ENCODE measurements at regions not wholly inside any gene's neighbourhood (a gene's known extent, or its start where the extent isn't known, plus 50 kb on each side); places are given as distances from the start of the nearest gene placed in this dataset.

- ATAC-seq (ENCODE audit: low read depth) = no peak
- DNase-seq = no peak
- H3K9me3 Mint-ChIP-seq = no peaks in the 10 kb centered on the region
- H3K4me3 Mint-ChIP-seq = no peak overlapping the region
- ChIA-PET CTCF (no interaction called here), POLR2A (no interaction called here)
- no peaks in the 10 kb centered on the region for H3K4me1 Mint-ChIP-seq
- no peak for TF ChIP-seq CTCF (IDR thresholded peaks at IDR 0.05)
- H3K27me3 Mint-ChIP-seq = no peaks in the 10 kb centered on the region
- H3K27ac Mint-ChIP-seq = no peak overlapping the region
- intact Hi-C loops (cut with micrococcal nuclease) = no loop called here
- H3K36me3 Mint-ChIP-seq (ENCODE audit: low read depth) = no peaks in the 10 kb centered on the region
Observed at GRCh38 chr2:3972377-3972776, 269.0 kb downstream of the DCDC2C start.

- intact Hi-C loops (cut with micrococcal nuclease) = no loop called here
- ChIA-PET POLR2A (no interaction called here), CTCF (interaction anchor here (1.3 kb wide), 1 partner anchor 16 kb away, joined by 3 read pairs; no protein-coding TSS in a partner anchor)
- H3K36me3 Mint-ChIP-seq (ENCODE audit: low read depth) = no peaks in the 10 kb centered on the region
- peaks cover 3% of the 10 kb centered on the region for H3K9me3 Mint-ChIP-seq
- H3K27ac Mint-ChIP-seq = no peak overlapping the region
- no peak overlapping the region for H3K4me3 Mint-ChIP-seq
- no peaks in the 10 kb centered on the region for H3K4me1 Mint-ChIP-seq
- TF ChIP-seq CTCF (IDR thresholded peaks at IDR 0.05) = no peak
- H3K27me3 Mint-ChIP-seq = no peaks in the 10 kb centered on the region
- ATAC-seq (ENCODE audit: low read depth) (no peak), DNase-seq (no peak)
Observed at GRCh38 chr2:3974765-3975164, 271.4 kb downstream of the DCDC2C start.

GRCh38 chr2:3981446-3981987, 278.1 kb downstream of the DCDC2C start:
- CTCF ChIA-PET = no interaction called here
- H3K4me3 Mint-ChIP-seq = no peak overlapping the region
- no peaks in the 10 kb centered on the region for H3K4me1 Mint-ChIP-seq
- no peaks in the 10 kb centered on the region for H3K36me3 Mint-ChIP-seq (ENCODE audit: low read depth)
- no peaks in the 10 kb centered on the region for H3K27me3 Mint-ChIP-seq
- intact Hi-C loops (cut with micrococcal nuclease) = no loop called here
- POLR2A ChIA-PET = no interaction called here
- no peak overlapping the region for H3K27ac Mint-ChIP-seq
- DNase-seq (no peak), ATAC-seq (ENCODE audit: low read depth) (no peak)
- H3K9me3 Mint-ChIP-seq = peaks cover 5% of the 10 kb centered on the region
- TF ChIP-seq CTCF (IDR thresholded peaks at IDR 0.05) = no peak

GRCh38 chr2:3982160-3982559, 278.8 kb downstream of the DCDC2C start:
- Mint-ChIP-seq H3K36me3 (ENCODE audit: low read depth) (no peaks in the 10 kb centered on the region), H3K9me3 (peaks cover 5% of the 10 kb centered on the region), H3K4me3 (no peak overlapping the region), H3K27ac (no peak overlapping the region), H3K27me3 (no peaks in the 10 kb centered on the region), H3K4me1 (no peaks in the 10 kb centered on the region)
- ATAC-seq (ENCODE audit: low read depth) = no peak
- intact Hi-C loops (cut with micrococcal nuclease) = no loop called here
- ChIA-PET POLR2A (no interaction called here), CTCF (no interaction called here)
- TF ChIP-seq CTCF (IDR thresholded peaks at IDR 0.05) = no peak
- DNase-seq = no peak

GRCh38 chr2:3986063-3986462, 282.7 kb downstream of the DCDC2C start:
- H3K4me1 Mint-ChIP-seq = no peaks in the 10 kb centered on the region
- H3K9me3 Mint-ChIP-seq = peaks cover 9% of the 10 kb centered on the region
- ATAC-seq (ENCODE audit: low read depth) = no peak
- no peaks in the 10 kb centered on the region for H3K27me3 Mint-ChIP-seq
- ChIA-PET CTCF (no interaction called here), POLR2A (no interaction called here)
- intact Hi-C loops (cut with micrococcal nuclease) = no loop called here
- H3K4me3 Mint-ChIP-seq = no peak overlapping the region
- TF ChIP-seq CTCF (IDR thresholded peaks at IDR 0.05) = no peak
- no peak for DNase-seq
- H3K27ac Mint-ChIP-seq = no peak overlapping the region
- no peaks in the 10 kb centered on the region for H3K36me3 Mint-ChIP-seq (ENCODE audit: low read depth)

Measured in activated B cell treated with CpG ODN at 0.5 μM for 24 hours (primary cell).